ENCODE measurements at regions not wholly inside any gene's neighbourhood (a gene's known extent, or its start where the extent isn't known, plus 50 kb on each side); places are given as distances from the start of the nearest gene placed in this dataset.
"Not testable (repeated sequence)": the region's sequence is repeated elsewhere in the genome, so short reads cannot be mapped to it uniquely, and the experiment has no call there.

DNA sequence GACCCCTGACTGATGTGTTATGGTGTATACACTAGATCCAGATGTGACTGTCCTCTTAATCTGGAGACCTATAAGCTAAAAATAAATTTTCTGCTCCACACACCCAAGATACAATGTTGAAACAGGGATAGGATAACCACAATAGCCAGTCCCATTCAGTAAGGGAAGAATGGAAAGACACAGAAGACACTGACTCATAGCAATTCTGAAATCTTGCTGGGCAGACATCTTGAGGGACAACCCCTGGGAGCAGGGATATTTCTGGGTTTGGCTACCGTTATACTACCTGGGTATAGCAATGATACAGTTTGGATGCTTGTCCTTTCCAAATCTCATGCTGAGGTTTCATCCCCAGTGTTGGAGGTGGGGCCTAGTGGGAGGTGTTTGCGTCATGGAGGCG, 93.9 kb downstream of the BUD13 start:
- H3K27ac ChIP-seq, result no peak overlapping the region
- ChIA-PET CTCF (no interaction called here), POLR2A (ENCODE audit: low non-redundant PET) (no interaction called here)
- TF ChIP-seq, protein P1, sequence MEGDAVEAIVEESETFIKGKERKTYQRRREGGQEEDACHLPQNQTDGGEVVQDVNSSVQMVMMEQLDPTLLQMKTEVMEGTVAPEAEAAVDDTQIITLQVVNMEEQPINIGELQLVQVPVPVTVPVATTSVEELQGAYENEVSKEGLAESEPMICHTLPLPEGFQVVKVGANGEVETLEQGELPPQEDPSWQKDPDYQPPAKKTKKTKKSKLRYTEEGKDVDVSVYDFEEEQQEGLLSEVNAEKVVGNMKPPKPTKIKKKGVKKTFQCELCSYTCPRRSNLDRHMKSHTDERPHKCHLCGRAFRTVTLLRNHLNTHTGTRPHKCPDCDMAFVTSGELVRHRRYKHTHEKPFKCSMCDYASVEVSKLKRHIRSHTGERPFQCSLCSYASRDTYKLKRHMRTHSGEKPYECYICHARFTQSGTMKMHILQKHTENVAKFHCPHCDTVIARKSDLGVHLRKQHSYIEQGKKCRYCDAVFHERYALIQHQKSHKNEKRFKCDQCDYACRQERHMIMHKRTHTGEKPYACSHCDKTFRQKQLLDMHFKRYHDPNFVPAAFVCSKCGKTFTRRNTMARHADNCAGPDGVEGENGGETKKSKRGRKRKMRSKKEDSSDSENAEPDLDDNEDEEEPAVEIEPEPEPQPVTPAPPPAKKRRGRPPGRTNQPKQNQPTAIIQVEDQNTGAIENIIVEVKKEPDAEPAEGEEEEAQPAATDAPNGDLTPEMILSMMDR (conservative IDR thresholded peaks at IDR 0.05; ENCODE audit: low read depth), result no peak
- no peak for DNase-seq (ENCODE audit: low spot score)

DNA sequence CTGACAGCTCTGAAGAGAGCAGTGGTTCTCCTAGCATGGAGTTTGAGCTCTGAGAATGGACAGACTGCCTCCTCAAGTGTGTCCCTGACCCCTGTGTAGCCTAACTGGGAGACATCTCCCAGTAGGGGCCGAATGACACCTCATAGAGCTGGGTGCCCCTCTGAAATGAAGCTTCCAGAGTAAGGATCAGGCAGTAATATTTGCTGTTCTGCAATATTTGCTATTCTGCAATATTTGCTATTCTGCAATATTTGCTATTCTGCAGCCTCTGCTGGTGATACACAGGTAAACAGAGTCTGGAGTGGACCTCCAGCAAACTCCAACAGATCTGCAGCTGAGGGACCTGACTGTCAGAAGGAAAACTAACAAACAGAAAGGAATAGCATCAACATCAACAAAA, 105.5 kb downstream of the BUD13 start:
- H3K27ac ChIP-seq; DNase-seq (ENCODE audit: low spot score); POLR2A ChIA-PET (ENCODE audit: low non-redundant PET): not testable (repeated sequence)
- CTCF ChIA-PET, result interaction anchor here (0.7 kb wide), 1 partner anchor 26 kb away, joined by 4 read pairs; no protein-coding TSS in a partner anchor

DNA sequence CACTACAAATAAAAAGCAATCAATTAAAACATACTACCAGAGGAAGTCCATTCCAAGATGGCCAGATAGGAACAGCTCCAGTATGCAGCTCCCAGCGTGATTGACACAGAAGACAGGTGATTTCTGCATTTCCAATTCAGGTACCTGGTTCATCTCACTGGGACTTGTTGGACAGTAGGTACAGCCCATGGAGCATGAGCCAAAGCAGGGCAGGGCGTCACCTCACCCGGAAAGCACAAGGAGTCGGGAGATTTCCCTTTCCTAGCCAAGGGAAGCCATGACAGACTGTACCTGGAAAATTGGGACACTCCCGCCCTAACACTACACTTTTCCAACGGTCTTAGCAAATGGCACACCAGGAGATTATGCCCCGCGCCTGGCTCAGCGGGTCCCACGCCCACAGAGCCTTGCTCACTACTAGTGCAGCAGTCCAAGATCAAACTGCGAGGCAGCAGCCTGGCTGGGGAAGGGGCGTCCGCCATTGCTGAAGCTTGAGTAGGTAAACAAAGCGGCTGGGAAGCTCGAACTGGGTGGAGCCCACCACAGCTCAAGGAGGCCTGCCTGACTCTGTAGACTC, 106.0 kb downstream of the BUD13 start:
- CTCF ChIA-PET; H3K27ac ChIP-seq; DNase-seq (ENCODE audit: low spot score); POLR2A ChIA-PET (ENCODE audit: low non-redundant PET): not testable (repeated sequence)

DNA sequence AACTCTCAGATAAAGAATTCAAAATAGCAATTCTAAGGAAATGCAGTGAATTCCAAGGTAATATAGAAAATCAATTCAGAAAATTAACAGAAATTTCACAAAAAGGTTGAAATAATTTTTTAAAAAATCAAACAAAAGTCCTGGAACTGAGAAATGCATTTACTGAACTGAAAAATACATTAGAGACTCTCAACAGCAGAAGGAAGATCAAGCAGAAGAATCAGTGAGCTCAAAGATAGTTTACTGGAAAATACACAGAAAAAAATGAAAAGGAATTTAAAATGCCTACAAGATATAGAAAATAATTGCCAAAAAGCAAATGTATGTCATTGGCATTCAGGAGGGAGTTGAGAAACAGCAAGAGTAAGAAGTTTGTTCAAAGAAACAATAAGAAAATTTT, 107.3 kb downstream of the BUD13 start:
- ChIA-PET CTCF (no interaction called here), POLR2A (ENCODE audit: low non-redundant PET) (no interaction called here)
- TF ChIP-seq, protein P1 (conservative IDR thresholded peaks at IDR 0.05; ENCODE audit: low read depth), result no peak
- DNase-seq (ENCODE audit: low spot score), result no peak
- no peak overlapping the region for H3K27ac ChIP-seq

DNA sequence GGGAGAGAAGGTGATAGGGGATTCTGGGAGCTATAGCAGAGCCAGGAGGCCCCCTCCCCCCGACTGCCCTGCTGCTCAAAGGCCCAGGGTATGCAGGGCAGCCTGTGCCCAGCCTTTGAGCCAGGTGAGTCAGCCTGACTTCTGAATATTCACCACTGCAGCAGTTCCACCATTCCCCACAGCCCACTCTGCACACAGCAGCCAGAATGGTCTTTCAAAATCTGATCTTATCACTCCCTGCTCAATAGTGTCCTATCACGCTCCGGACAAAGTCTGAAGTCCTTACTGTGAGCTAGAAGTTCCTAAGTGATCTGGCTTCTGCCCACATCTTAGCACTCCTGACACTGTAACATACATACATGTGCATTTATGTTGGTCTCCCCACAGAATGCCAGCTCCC, 111.7 kb downstream of the BUD13 start:
- no peak overlapping the region for H3K27ac ChIP-seq
- TF ChIP-seq, protein P1 (conservative IDR thresholded peaks at IDR 0.05; ENCODE audit: low read depth), result no peak
- DNase-seq (ENCODE audit: low spot score), result no peak
- ChIA-PET POLR2A (ENCODE audit: low non-redundant PET) (no interaction called here), CTCF (no interaction called here)

DNA sequence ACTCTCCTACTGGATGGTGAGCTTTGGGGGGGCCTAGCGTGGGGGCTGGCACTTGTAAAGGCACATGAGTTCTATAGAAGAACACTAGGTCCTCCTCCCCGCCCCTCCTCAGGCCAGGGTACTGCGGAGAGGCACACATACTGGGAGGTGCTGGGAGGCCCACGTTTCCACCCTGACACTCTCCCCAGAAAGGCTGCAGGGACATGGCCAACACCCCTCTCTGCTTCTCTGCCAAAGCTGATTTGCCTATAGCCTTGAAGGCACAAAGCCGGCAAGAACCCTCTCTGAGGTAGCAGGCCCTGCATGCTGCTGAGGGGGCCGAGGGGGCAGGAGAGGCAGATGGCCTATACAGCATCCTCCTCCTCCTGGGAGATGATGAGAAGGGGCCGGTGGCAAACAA, 112.8 kb downstream of the BUD13 start:
- TF ChIP-seq, protein P1 (conservative IDR thresholded peaks at IDR 0.05; ENCODE audit: low read depth), result no peak
- ChIA-PET POLR2A (ENCODE audit: low non-redundant PET) (no interaction called here), CTCF (no interaction called here)
- no peak for DNase-seq (ENCODE audit: low spot score)
- no peak overlapping the region for H3K27ac ChIP-seq

DNA sequence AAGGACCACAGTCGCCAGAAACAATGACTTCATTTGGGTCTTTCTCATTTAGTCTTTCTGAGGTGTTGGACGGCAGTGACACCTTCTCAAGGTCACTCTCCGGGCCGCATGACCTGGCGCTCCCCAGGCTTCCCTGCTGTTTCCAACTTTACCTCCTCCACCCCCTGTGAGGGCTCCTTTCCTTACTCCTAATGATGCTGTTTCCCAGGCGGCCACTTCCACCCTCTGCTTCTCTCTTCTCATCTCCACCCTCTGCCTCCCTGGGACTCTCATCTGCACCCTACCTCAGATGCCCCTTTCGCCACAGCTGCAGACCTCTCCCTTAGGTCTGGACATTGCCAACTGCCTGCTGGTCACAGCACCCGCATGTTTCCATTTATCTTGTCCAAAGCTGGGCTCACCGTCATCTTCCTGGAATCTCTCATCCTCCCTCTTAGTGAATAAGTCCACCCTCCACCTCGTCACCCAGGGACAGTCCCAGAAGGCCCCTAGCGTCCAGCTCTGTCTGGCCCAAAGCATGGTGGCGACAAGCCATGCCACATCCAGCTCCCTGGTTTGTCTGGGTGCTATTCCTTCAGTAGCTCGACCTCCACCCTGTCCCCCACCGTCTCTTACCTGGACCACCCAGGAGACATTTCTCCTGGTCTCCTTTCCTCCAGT, 113.8 kb downstream of the BUD13 start:
- no peak overlapping the region for H3K27ac ChIP-seq
- TF ChIP-seq, protein P1 (conservative IDR thresholded peaks at IDR 0.05; ENCODE audit: low read depth), result no peak
- ChIA-PET POLR2A (ENCODE audit: low non-redundant PET) (no interaction called here), CTCF (no interaction called here)
- DNase-seq (ENCODE audit: low spot score), result no peak
